Stomach (tissue), 8 donors: ENCODE measurements at regions not wholly inside any gene's neighbourhood (a gene's known extent, or its start where the extent isn't known, plus 50 kb on each side); places are given as distances from the start of the nearest gene placed in this dataset.

ENCODE experiments used
- DNase-seq, 2 donors: peaks; one replicate each; pipeline versions ENCODE4 v3.0.0 to v3.0.0-alpha.2; 2013 to 2019
- H3K27ac ChIP-seq, 5 donors: fragments of 200-600 bp in 4 of 5; sonication (generic) in 4 of 5; one replicate each; pipeline ENCODE4 v1.5.1; 2013 to 2019; ENCODE audit warnings: mild to moderate bottlenecking in 1 of 5, moderate library complexity in 1 of 5
- H3K27me3 ChIP-seq, 3 donors: fragments of 200-600 bp; sonication (generic); one replicate each; pipeline ENCODE4 v1.5.1; 2017 to 2019; ENCODE audit warnings: mixed run types in 1 of 3
- H3K36me3 ChIP-seq, 4 donors: fragments of 200-600 bp; sonication (generic); 1 replicate in 3 of 4; 2 replicates in 1 of 4; pipeline ENCODE4 v1.5.1; 2016 to 2019
- H3K4me1 ChIP-seq, 4 donors: fragments of 200-600 bp; sonication (generic); one replicate each; pipeline ENCODE4 v1.5.1; 2016 to 2019
- H3K4me3 ChIP-seq, 4 donors: fragments of 200-600 bp; sonication (generic) in 3 of 4; one replicate each; pipeline ENCODE4 v1.5.1; 2016 to 2019; ENCODE audit warnings: mild to moderate bottlenecking in 1 of 4
- H3K9me3 ChIP-seq, 4 donors: fragments of 200-600 bp; sonication (generic); one replicate each; pipeline ENCODE4 v1.5.1; 2016 to 2019
- CTCF ChIP-seq, 7 experiments: fragments of 450-650 bp in 4 of 7; fragments of 200-600 bp in 3 of 7; sonication (generic) in 3 of 7; IDR thresholded peaks; one replicate each; pipeline ENCODE4 v1.5.1; 2016 to 2019; ENCODE audit warnings: antibody characterized with exemption in 7 of 7, control low read depth in 2 of 7, mild to moderate bottlenecking in 1 of 7
- EP300 ChIP-seq: sonication (generic); formaldehyde crosslinking; IDR thresholded peaks from one replicate; pipeline ENCODE4 v1.6.1; 2017; ENCODE audit warnings: antibody characterized with exemption
- POLR2A ChIP-seq, 4 donors: fragments of 450-650 bp; IDR thresholded peaks; one replicate each; pipeline ENCODE4 v1.6.1; 2016; ENCODE audit warnings: antibody characterized with exemption in 4 of 4, control low read depth in 2 of 4, mild to moderate bottlenecking in 1 of 4, moderate library complexity in 1 of 4
- POLR2AphosphoS5 ChIP-seq, 3 donors: sonication (generic); formaldehyde crosslinking; IDR thresholded peaks; one replicate each; pipeline ENCODE4 v1.6.1; 2016; ENCODE audit warnings: antibody characterized with exemption in 3 of 3
- WGBS, 5 donors: extraction: QIAGEN DNeasy Blood & Tissue Kit in 3 of 5; methylation state at CpG; one replicate each; pipeline versions ENCODE4 v1.1.5 to v1.1.7; 2013 to 2018; 5-methylcytosine and 5-hydroxymethylcytosine counted together
- intact Hi-C: fragments of 100-400 bp; cut with DNase I; formaldehyde crosslinking; loops from one replicate; pipeline ENCODE4 v1.15.1; 2023; ENCODE audit warnings: low total_unique reads
- donor health status: healthy with polysubstance abuse.
- donor health status: Bipolar disorder and iron deficiency.
- donor health status: healthy.

GRCh38 chr2:150752229-150752628 lies 264.8 kb upstream of the RND3 start:
- no peak for DNase-seq
- TF ChIP-seq EP300 (no peak), CTCF (IDR thresholded peaks at IDR 0.05) (no peak), POLR2A (IDR thresholded peaks at IDR 0.05) (no peak), POLR2AphosphoS5 (IDR thresholded peaks at IDR 0.05) (no peak)
- no peaks in the 10 kb centered on the region for H3K9me3 ChIP-seq
- no peaks in the 10 kb centered on the region for H3K4me1 ChIP-seq
- intact Hi-C loops, result no loop called here
- H3K27me3 ChIP-seq, result no peaks in the 10 kb centered on the region
- no peak overlapping the region for H3K4me3 ChIP-seq
- no peaks in the 10 kb centered on the region for H3K36me3 ChIP-seq
- H3K27ac ChIP-seq, result no peak overlapping the region

GRCh38 chr2:150750720-150751119 lies 263.3 kb upstream of the RND3 start:
- Histone ChIP-seq H3K9me3 (no peaks in the 10 kb centered on the region), H3K27ac (no peak overlapping the region), H3K27me3 (no peaks in the 10 kb centered on the region), H3K4me3 (no peak overlapping the region), H3K36me3 (no peaks in the 10 kb centered on the region), H3K4me1 (no peaks in the 10 kb centered on the region)
- TF ChIP-seq CTCF (IDR thresholded peaks at IDR 0.05) (no peak), EP300 (no peak), POLR2AphosphoS5 (IDR thresholded peaks at IDR 0.05) (no peak), POLR2A (IDR thresholded peaks at IDR 0.05) (no peak)
- WGBS, 5 donors, result 78 to 93% (median 90%) methylated on average over 1 of the region's 1 CpG
- intact Hi-C loops, result no loop called here
- DNase-seq, result no peak

- H3K4me3 ChIP-seq, result no peak overlapping the region
- 84 to 93% (median 90%) methylated on average over 4 of the region's 4 CpGs for WGBS, 5 donors
- no peak overlapping the region for H3K27ac ChIP-seq
- no peaks in the 10 kb centered on the region for H3K9me3 ChIP-seq
- no peak for TF ChIP-seq POLR2AphosphoS5 (IDR thresholded peaks at IDR 0.05)
- H3K4me1 ChIP-seq, result no peaks in the 10 kb centered on the region
- H3K27me3 ChIP-seq, result no peaks in the 10 kb centered on the region
- H3K36me3 ChIP-seq, result no peaks in the 10 kb centered on the region
- DNase-seq, result no peak
- intact Hi-C loops, result no loop called here
Observed at GRCh38 chr2:150742094-150742493, 254.6 kb upstream of the RND3 start.

- no peak overlapping the region for H3K4me3 ChIP-seq
- no peaks in the 10 kb centered on the region for H3K4me1 ChIP-seq
- H3K9me3 ChIP-seq, result no peaks in the 10 kb centered on the region
Observed at GRCh38 chr2:150735894-150736498, 248.5 kb upstream of the RND3 start.

More at GRCh38 chr2:150735894-150736498, 248.5 kb upstream of the RND3 start:
- WGBS, 5 donors, result 75 to 83% (median 81%) methylated on average over 5 of the region's 5 CpGs
- DNase-seq, result no peak
- no peak for TF ChIP-seq CTCF (IDR thresholded peaks at IDR 0.05)
- no peak for TF ChIP-seq POLR2A (IDR thresholded peaks at IDR 0.05)
- TF ChIP-seq POLR2AphosphoS5 (IDR thresholded peaks at IDR 0.05), result no peak
- no peak for TF ChIP-seq EP300
- Histone ChIP-seq H3K27ac (no peak overlapping the region), H3K27me3 (no peaks in the 10 kb centered on the region), H3K36me3 (no peaks in the 10 kb centered on the region)
- intact Hi-C loops, result no loop called here
